Ishikawa (cell line): ENCODE measurements at regions not wholly inside any gene's neighbourhood (a gene's known extent, or its start where the extent isn't known, plus 50 kb on each side); places are given as distances from the start of the nearest gene placed in this dataset.

Experiments used
- CEBPB ChIP-seq: IDR thresholded peaks from 2 replicates; pipeline ENCODE4 v1.6.1; 2012
- CREB1 ChIP-seq: IDR thresholded peaks from 2 replicates; pipeline ENCODE4 v1.6.1; 2012; ENCODE audit warnings: low read depth
- EGR1 ChIP-seq: IDR thresholded peaks from 2 replicates; pipeline ENCODE4 v1.6.1; 2012
- EP300 ChIP-seq: IDR thresholded peaks from 2 replicates; pipeline ENCODE4 v1.6.1; 2012; ENCODE audit warnings: borderline replicate concordance
- FOXM1 ChIP-seq: IDR thresholded peaks from 2 replicates; pipeline ENCODE4 v1.6.1; 2012; ENCODE audit warnings: low read depth, borderline replicate concordance
- MAX ChIP-seq: IDR thresholded peaks from 2 replicates; pipeline ENCODE4 v1.6.1; 2012
- NFIC ChIP-seq: IDR thresholded peaks from 2 replicates; pipeline ENCODE4 v1.6.1; 2012
- RAD21 ChIP-seq: IDR thresholded peaks from 2 replicates; pipeline ENCODE4 v1.6.1; 2012; ENCODE audit warnings: low read depth
- REST ChIP-seq: IDR thresholded peaks from 2 replicates; pipeline ENCODE4 v1.6.1; 2012; ENCODE audit warnings: low read depth, mild to moderate bottlenecking
- TAF1 ChIP-seq: IDR thresholded peaks from 2 replicates; pipeline ENCODE4 v1.6.1; 2012; ENCODE audit warnings: low read depth, mild to moderate bottlenecking
- TCF12 ChIP-seq: IDR thresholded peaks from 2 replicates; pipeline ENCODE4 v1.6.1; 2012; ENCODE audit warnings: low read depth
- TEAD4 ChIP-seq: IDR thresholded peaks from 2 replicates; pipeline ENCODE4 v1.6.1; 2012
- YY1 ChIP-seq: IDR thresholded peaks from 2 replicates; pipeline ENCODE4 v1.6.1; 2012; ENCODE audit warnings: low read depth
- ZBTB7A ChIP-seq: IDR thresholded peaks from 2 replicates; pipeline ENCODE4 v1.6.1; 2012; ENCODE audit warnings: low read depth
- TF ChIP-seq, protein P1 (sequence below): IDR thresholded peaks from 2 replicates; pipeline ENCODE4 v1.6.1; 2012

- no peak; the same call in 1 of the 2 replicates for TF ChIP-seq RAD21
- no peak for TF ChIP-seq FOXM1
- TF ChIP-seq TAF1, result no peak
- no peak for TF ChIP-seq YY1
- no peak for TF ChIP-seq ZBTB7A
- no peak for TF ChIP-seq CREB1
- TF ChIP-seq EP300, result no peak
- TF ChIP-seq, protein P1, sequence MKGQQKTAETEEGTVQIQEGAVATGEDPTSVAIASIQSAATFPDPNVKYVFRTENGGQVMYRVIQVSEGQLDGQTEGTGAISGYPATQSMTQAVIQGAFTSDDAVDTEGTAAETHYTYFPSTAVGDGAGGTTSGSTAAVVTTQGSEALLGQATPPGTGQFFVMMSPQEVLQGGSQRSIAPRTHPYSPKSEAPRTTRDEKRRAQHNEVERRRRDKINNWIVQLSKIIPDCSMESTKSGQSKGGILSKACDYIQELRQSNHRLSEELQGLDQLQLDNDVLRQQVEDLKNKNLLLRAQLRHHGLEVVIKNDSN, result no peak
- no peak for TF ChIP-seq TCF12
- TF ChIP-seq TEAD4, result no peak
Measured at GRCh38 chr19:13621413-13621812, 115.1 kb upstream of the CACNA1A start.

DNA sequence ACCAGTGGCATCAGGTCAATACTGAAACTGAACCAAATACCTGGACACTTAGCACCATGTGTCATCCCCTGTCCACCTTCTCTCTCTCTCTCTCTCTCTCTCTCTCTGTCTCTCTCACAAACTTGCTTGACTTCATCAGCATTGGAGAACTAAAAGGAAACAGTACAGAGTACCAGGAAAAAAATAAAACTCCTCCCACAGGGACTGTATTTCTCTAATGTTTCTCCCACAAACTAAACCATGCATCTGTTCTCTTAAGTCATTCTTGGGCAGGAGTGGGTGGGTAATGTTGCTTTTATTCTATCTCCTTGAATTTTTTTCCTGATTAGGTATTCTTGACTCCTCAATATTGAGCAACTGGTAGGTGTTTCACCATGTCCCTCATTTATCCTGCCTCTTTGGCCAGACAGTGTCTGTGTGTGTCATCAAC is 112.9 kb upstream of the CACNA1A start:
- no peak for TF ChIP-seq EGR1

GRCh38 chr19:13615890-13616289 is 109.6 kb upstream of the CACNA1A start:
- TF ChIP-seq EP300 (no peak), REST (no peak), NFIC (no peak), TAF1 (no peak), RAD21 (no peak), CREB1 (no peak)

- no peak for TF ChIP-seq EP300
- no peak for TF ChIP-seq CREB1
- TF ChIP-seq REST, result no peak
- TF ChIP-seq, protein P1, result no peak
- no peak for TF ChIP-seq YY1
- TF ChIP-seq TAF1, result no peak
- TF ChIP-seq EGR1, result no peak
- no peak for TF ChIP-seq RAD21
- no peak for TF ChIP-seq NFIC
- no peak for TF ChIP-seq FOXM1
- TF ChIP-seq MAX, result no peak
- no peak for TF ChIP-seq ZBTB7A
- TF ChIP-seq TCF12, result no peak
- TF ChIP-seq CEBPB, result no peak
- no peak for TF ChIP-seq TEAD4
Measured at GRCh38 chr19:13613447-13613846, 107.2 kb upstream of the CACNA1A start.

GRCh38 chr19:13611596-13611995 is 105.3 kb upstream of the CACNA1A start:
- TF ChIP-seq REST, result no peak
- no peak for TF ChIP-seq FOXM1
- no peak for TF ChIP-seq NFIC
- no peak for TF ChIP-seq RAD21
- TF ChIP-seq YY1, result no peak
- TF ChIP-seq TEAD4, result no peak
- TF ChIP-seq EP300, result no peak
- TF ChIP-seq CEBPB, result no peak
- TF ChIP-seq, protein P1, result no peak
- TF ChIP-seq TAF1, result no peak
